Midbrain (tissue), 1 donor: ENCODE measurements at regions not wholly inside any gene's neighbourhood (a gene's known extent, or its start where the extent isn't known, plus 50 kb on each side); places are given as distances from the start of the nearest gene placed in this dataset.
"Not testable (repeated sequence)": the region's sequence is repeated elsewhere in the genome, so short reads cannot be mapped to it uniquely, and the experiment has no call there.

Source experiments
- DNase-seq: peaks from one replicate; lab custom pipeline; 2025; lab: John Stamatoyannopoulos, UW

DNA sequence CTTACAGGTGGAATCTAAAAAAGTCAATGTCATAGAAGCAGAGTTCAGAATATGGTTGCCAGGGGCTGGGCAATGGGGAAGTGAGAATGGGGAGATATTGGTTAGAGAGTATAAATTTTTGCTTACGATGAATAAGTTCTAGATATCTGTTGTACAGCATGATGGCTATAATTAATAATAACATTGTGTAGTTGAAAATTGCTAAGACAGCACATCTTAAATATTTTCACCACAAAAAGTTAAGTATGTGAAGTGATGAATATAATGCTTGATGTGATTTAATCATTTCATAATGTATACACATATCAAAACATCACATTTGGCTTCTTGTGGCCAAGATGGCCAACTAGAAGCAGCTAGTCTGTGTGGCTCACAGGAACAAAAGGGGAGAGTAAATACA is 425.9 kb upstream of the ACO1 start:
- DNase-seq: no peak

DNA sequence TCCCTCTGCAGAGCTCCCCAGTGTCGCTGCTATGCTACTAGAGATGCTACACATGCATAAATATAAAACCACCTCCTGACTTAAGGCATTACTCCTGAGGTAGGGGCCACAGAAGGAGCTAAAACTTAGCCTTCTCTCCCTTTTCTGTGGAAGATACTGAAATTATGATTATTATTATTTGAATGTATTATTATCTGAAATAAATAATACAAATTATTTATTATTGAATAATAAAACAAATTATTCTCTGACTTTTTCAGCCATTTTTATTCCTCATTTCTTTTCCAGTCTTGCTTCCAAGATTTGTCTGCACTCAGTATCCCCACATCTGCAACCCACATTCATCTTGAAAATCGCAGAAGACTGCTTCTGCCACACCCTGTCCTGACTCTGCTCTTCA is 414.9 kb upstream of the ACO1 start:
- DNase-seq: no peak

DNA sequence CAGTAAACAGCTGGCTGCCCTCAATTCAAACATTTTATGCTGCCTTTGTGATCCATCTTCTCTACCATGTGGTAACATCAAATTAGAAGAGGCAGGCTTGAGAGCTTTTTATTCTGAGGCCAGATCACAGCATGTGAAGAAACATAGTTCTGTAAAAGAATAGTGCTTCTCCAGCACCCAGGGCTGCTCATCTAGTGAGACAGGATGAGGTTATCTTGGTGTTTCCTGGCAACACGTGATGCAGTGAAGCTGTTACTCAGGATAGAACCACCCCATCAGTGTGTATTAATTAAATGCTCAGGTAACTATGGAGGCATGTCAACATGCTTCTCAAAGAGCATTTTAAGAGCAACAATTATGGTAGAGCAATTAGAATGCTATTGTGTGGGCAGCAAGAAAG is 400.5 kb upstream of the ACO1 start:
- no peak for DNase-seq

DNA sequence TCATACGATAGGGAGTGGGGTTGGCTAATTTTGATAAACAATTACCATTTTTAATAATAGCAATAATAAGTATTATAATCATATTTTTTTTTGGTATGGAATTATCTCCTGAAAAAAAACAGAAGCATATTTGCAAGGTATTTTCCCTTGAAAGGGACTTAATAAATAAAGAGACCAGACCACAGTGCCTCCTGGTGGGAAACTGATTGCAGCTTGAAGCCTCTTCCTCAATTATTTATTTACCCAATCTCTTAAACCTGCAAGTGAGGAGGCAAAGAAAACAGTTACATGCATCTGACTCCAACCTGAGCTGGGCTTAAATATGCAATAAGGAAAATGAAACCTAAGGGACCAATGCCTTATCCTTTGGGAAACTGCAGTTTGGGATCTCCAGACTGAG is 388.1 kb upstream of the ACO1 start:
- DNase-seq: no peak

DNA sequence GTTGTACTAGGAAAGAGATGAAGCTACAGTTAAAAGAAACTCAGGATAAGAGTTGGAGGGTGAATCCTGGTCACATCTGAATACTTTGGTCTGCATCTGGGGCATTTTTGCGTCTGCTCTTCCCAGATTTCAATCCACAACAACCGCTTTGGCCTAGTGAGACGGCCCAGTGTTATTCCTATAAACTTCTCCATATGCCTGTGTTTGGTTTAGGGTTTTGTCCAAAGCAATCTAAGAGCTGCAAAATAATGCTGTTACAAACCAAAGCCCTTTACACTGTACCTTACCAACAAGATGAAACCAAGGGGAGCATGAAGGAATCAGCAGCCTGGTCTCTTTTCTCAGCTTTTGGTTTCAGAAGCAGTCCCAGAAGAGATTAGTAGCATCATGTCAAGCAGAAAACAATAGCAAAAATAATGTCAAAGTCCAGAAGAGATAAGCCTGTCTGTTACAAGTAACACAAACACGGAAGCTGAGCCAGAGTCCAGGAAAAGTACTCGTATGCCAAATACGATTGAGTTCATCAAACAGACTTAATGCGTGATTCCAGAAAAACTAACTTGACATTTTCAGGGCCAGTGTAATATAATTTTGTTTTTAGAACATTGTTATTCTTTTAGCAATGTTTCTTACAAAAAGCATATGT is 379.9 kb upstream of the ACO1 start:
- DNase-seq: no peak

DNA sequence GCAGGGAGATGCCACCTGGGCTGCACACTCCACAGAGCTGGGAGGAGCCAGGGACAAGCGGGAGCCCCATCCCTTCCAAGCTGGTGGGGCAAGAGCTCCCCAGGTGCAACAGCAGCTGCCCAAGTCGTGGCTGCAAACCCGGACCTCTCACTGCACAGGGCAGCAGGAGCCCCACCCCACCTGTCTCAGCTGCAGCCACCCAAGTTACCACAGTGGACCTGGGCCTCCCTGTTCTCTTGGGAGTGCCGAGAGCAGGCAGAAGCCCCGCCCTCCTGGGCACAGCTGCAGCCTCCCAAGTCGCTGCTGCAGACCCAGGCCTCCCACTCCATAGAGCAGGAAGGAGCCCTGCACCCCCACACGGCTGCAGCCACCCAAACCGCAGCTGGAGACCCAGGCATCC is 374.1 kb upstream of the ACO1 start:
- DNase-seq: no peak

DNA sequence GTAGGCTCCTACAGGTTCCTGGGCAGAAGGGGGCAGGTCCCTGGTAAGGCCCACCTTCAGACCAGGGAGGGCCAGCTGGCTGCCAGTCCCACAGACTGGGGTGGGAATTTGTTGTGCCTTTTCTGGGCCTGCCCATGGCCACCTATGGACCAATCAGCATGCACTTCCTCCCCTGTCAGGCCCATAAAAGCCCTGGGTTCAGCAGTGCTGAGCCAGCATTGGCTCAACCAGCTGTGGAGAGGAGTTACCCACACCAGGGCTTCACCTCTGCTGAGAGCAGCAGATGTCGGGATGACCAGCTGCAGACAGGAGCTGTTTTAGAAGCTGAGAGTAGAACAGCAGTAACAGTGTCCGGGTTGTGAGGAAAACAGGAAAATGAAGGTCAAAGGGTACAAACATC is 373.4 kb upstream of the ACO1 start:
- DNase-seq: no peak

DNA sequence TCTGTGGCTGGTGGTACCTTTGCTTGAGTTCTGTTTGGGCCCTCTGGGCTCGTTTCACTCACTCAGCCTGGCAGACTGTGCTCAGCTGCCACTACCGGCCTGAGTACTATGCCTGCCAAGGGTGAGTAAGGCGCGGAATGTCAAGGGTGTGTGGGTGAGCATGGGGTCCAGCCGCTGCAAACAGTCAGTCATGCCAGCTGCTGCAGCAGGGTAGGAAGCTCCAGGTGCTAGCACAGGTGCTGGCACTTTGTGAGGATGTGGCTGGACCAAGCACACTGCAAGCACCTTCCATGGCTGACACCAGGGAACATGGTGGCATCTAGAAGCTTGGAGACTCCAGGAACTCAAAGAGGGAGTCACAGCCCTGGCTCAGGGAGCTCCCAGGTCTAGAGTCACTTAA is 368.6 kb upstream of the ACO1 start:
- DNase-seq: no peak

DNA sequence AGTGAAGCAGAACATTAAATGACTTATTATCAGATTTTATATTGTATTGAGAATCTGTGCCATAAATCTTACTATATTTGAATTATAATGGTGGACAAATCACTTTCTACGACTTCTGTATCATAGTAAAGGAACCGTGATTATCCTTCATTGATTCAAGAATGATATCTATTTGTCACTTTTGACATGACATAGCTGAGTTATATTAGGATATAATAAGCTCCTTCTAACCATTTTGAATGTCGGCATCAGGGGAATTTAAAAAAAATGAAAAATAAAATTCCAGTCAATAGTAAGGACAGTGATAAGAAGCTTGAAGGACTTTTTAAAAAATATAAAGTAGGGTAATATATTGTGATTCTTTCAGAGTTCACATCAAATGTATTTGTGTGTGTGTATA is 338.9 kb upstream of the ACO1 start:
- no peak for DNase-seq

DNA sequence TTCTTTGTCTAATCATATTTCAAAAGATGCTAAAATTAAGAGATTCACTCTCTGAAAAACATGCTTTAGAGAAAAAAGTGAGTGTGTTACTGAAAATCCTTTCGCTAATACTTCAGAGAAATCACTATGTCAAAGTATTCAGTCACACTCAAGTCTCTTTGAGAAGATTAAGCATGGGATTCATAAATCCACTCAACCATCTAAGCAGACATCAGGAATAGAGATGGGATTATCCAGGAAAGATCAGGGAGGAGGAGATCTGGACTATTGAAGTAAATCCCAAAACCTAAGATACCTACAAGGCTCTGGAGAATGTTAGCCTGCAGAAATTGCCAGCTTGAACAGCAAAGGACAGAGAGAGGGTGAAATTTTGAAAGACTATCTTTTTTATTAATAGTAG is 317.2 kb upstream of the ACO1 start:
- DNase-seq: no peak

DNA sequence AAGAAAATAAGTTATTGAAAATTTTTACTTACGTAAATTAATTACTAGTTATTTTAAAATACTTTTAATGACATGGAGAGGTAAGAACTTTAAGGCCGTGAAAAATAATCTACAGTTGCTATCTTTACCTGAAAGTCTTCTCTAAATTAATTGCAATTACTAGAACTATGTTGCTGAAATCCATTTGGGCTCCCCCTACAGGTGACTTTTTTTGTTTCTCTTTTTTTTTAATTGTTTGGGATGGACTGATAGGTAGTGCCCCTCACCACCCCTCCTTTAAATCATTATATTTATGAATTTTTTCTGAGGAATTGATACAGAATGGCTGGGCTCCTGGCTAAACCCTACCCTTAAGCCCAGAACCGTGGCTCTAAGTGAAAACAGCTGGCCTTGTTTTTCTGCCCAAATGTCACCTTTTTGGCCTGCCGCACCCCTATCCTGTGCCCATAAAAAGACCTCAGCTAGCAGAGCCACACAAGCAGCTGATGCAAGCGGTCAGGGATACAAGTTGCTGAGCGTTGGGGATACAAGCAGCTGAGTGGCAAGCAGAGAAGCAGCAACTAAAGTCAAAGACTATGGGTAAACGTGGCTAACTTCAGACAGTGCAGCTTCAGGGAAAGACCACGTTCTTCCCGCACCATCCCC is 315.2 kb upstream of the ACO1 start:
- no peak for DNase-seq

DNA sequence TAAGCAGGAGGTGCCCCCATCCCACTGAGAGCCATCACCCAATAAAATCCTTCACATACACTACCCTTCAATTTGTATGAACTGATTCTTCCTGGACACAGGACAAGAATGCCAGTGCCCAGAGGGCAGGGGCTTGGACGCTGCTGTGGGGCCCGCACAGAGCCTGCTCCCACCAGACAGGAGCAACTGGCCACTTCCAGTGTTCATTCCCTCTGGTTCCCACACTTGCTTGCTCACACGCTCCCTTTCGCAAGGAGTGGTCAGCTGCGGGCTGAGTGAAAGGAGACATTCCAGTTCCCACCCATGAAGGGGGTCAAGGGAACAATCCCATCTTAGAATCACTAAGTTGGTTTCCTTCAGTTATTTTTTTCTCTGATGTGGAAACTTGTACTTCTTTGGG is 314.5 kb upstream of the ACO1 start:
- DNase-seq: no peak

DNA sequence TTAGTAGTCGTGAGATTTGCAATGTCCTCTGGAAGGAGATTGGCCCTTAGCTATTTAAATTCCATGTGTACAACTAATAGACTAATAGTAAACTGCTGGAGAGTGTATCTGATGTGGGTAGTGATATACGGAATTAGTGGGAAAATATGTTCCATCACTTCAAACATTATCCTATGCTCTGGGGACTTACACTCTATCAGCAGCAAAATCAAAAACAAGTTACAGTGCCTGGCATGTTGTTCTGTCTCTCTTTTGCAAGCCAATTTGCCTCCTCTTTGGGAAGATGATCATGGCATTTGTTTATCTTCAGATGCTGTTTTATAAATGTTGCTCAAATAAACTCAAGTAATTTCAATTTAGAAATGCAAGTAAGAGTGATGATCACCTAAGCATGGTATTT is 311.9 kb upstream of the ACO1 start:
- DNase-seq: no peak

DNA sequence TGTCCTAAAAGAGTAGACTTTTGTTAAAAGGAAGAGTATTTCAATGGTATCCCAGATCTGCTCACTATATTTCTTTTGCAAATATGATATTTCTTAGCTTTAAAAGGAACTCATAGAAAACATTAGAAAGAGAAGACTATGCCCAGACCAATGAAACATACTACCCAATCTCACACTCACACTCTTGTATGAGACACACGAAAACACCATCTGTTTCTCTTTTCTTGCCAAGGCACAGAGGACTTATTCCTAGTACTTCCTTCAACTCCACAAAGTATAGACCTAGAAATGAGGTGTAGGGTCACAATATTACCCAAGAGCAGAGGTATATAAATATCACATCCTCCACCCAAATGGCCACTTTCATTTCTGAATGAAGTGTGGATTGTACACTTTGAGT is 292.4 kb upstream of the ACO1 start:
- DNase-seq: no peak

DNA sequence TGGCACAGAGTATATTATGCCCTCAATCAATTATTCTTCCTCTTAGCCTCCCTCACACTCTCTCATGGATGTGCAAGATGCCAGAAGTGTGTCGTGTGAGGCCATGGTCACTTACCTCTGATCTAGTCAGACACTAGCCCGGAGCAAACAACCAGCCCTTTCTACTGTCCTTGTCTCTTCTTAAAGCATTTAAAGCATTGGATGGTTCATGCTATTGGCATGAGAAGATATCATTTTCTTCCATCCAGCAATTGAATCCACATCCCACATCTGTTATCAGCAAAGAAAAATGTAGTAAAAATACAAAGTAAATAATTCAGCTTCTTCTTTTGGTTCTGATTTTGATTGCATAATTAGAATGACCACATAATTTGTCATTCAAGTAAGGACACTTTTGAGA is 267.2 kb upstream of the ACO1 start:
- no peak for DNase-seq

DNA sequence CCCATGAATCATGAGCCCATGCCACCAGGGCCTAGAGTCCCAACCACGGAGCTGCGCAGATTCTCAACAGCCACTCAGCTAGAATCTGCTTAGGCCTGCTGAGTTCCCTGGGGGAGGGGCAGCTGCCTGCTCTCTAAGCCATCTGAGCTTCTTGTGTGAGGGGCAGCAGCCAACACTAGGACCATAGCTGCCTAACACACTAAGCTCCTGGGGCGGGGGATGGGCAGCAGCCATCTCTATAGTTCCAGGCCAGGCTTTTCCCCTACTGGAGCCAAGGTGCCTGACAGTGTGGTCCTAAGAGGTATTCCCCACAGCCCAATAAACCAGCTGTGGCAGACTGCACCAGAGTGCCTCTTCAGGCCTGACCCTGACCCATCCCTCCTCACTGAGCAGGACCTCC is 255.9 kb upstream of the ACO1 start:
- no peak for DNase-seq

DNA sequence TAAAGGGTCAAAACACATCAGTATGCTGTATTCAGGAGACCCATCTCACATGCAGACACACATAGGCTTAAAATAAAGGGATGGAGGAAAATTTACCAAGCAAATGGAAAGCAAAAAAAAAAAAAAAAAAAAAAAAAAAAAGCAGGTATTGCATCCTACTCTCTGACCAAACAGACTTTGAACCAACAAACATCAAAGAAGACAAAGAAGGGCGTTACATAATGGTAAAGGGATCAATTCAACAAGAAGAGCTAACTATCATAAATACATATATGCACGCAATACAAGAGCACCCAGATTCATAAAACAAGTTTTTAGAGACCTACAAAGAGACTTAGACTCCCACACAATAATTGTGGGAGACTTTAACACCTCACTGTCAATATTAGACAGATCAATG is 253.7 kb upstream of the ACO1 start:
- DNase-seq: not testable (repeated sequence)

DNA sequence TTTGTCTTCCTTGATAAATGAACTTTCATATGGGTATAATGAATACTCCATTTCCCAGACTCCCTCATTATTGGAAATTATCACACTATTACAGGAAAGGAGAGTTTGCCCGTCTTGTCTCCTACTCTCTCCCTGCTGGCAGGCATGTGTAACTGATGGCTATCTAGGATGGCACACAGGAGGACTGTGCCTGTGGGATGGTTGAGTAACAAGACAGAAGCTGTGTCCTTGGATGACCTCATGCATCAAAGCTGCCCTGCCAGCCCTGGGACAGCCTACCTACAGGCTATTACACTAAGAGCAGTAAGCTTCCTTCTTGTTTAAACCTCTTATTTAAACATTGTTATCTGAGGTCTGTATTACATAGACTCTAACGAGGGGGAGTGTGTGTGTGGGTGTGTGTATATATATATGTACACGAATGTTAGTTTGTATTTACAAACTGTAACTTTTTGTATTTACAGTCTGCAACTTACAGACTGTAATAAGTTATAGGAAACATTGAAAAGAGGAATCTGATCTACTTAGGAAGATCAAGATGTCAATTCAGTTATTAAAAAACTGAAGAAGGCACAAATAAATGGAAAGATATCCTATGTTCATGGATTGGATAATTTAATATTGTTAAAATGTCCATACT is 247.6 kb upstream of the ACO1 start:
- no peak for DNase-seq

DNA sequence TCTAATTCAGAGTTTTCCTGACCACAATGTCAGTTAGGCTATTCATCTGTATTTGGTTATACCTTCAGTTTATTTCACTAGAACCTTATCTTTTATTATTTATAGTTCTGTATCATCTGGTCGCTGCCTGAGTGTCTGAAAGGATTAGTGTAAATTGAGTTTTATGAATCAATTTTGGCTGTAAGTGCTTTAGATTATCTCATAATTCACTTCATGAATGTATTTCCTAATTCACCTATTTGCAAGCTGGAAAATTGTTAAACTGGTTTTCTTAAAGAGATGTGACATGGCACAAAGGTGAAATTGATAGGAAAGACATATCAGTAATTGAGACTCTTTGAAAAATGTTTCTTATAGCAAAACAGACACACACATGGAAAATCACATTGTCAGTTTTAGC is 242.4 kb upstream of the ACO1 start:
- DNase-seq: no peak

DNA sequence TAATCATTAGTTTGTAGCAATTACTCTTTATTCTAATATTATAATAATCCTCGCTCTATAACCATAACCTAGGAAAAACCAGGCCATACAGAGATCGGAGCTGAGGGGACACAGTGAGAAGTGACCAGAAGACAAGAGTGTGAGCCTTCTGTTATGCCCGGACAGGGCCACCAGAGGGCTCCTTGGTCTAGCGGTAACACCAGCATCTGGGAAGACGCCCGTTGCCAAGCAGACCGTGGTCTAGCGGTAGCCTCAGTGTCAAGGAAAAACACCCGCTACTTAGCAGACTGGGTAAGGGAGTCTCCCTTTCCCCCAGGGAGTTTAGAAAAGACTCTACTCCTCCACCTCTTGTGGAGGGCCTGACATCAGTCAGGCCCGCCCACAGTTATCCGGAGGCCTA is 235.9 kb upstream of the ACO1 start:
- not testable (repeated sequence) for DNase-seq

DNA sequence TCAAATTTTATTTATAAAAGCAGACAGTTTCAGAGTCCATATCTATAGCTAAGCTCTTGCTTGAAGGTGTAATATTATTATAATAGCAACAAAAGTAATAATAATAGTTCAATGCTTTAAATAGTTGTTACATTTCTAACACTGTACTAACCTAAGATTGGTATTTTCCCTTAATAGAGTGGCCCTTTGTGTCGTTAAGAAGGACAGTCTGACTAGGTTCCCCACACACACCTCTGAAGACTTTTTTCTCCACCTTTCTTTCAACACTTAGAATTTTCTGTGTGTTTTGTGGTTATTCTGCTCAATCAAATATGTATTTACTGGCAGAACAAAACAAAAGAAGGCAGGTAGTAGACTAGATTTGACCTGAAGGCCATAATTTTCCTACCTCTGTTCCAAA is 223.2 kb upstream of the ACO1 start:
- no peak for DNase-seq

DNA sequence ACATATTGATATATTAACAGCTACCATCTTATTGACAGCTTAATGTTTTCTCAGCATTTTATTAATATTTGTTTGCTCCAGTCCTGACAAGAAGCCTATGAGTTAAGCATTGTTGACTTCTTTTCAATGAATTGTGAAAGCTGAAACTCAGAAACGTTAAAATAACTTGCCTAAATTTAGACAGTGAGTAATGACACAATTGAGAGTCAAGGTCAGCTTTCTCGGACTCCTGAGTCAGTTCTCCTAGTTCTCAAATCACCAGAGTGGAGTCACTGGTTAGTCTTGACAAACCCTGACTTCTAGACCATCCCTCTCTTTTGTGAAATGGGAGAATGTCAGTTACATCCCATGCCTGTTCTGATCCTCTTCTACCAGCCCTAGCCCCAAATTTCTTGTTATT is 222.7 kb upstream of the ACO1 start:
- DNase-seq: no peak

DNA sequence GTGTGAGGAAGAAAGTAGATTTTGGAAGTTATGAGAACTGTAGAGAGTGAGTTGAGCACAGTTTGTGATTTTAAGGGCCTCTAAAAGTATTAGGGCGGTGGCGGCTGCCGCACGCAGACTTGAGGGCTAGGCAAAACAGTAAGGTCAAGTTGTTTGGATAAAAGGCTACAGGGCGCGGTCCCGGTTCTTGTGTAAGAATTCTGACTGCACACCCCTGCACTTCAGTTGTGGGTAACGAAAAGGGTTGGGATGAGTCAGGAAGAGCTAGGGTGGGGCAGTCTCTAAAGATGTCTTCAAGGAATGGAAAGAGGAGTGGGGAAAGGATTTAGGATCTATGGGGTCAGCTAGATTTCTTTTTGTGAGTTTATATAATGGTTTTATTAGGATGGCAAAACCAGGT is 218.1 kb upstream of the ACO1 start:
- not testable (repeated sequence) for DNase-seq

DNA sequence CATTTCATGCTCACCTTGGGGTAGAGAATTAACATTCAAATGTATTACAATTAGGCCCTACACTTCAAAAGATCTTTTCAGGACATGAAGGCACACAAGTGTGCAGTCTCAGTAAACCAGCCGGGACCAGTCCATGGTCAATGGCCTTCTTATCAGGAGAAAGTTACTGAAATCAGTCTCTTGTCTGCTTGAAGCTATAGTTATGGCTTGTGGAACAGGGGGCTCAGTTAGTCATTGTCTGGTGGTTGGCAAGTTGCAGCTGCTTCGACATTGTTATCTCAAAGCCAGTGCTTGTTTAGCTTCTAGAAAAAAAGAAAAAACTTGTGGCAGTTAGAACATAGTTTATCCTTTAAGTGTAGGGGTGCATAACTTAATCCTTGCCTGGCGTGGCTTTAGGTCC is 213.1 kb upstream of the ACO1 start:
- no peak for DNase-seq
